VCaP (cell line): ENCODE measurements at regions not wholly inside any gene's neighbourhood (a gene's known extent, or its start where the extent isn't known, plus 50 kb on each side); places are given as distances from the start of the nearest gene placed in this dataset.

Source experiments
- H3K27ac ChIP-seq: fragments of 450-650 bp; 2 replicates; pipeline ENCODE4 v1.5.1; 2017
- TF ChIP-seq, protein P1 (sequence below): fragments of 450-650 bp; conservative IDR thresholded peaks from 2 replicates; pipeline ENCODE4 v1.5.1; 2017; ENCODE audit warnings: mild to moderate bottlenecking, moderate library complexity

DNA sequence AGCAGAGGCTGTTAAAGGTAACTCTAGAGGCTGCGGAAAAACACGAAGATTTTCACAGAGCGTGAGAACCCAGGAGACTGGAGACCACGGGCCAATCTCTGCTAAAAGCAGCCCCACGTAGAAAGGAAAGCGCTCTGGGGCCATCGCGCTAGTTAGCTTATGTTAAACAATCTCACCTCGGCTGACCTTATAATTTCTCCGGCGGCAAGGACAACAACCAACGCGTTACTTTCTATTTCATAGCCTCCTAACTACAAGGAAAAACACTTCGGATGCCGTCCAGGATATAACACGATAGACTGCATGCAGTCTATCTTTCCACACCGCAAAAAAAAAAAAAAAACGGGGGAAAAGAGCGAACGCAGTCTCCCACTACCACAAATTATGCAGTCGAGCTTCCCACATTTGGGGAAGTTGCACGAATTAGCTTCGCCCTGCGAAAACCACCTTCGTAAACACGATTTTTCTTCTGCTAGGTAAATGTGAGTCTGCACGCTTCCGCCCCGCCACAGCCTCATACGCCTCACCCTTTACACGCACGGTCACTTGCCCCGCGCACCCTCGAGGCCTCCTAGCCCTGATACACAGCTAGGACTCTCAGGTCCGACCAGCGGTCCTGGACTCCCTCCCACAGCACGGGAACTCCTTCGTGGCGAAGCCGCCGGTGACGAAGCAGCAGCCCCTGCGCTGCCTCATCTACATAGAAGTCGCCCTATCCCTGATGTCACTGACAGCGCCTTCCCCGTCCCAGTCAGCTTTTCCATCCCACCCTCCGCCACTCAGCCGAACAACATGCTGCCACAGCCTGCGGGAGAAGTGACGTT lies 87.8 kb downstream of the PRKAB2 start:
- no peak overlapping the region for H3K27ac ChIP-seq
- TF ChIP-seq, protein P1, sequence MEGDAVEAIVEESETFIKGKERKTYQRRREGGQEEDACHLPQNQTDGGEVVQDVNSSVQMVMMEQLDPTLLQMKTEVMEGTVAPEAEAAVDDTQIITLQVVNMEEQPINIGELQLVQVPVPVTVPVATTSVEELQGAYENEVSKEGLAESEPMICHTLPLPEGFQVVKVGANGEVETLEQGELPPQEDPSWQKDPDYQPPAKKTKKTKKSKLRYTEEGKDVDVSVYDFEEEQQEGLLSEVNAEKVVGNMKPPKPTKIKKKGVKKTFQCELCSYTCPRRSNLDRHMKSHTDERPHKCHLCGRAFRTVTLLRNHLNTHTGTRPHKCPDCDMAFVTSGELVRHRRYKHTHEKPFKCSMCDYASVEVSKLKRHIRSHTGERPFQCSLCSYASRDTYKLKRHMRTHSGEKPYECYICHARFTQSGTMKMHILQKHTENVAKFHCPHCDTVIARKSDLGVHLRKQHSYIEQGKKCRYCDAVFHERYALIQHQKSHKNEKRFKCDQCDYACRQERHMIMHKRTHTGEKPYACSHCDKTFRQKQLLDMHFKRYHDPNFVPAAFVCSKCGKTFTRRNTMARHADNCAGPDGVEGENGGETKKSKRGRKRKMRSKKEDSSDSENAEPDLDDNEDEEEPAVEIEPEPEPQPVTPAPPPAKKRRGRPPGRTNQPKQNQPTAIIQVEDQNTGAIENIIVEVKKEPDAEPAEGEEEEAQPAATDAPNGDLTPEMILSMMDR, result no peak

DNA sequence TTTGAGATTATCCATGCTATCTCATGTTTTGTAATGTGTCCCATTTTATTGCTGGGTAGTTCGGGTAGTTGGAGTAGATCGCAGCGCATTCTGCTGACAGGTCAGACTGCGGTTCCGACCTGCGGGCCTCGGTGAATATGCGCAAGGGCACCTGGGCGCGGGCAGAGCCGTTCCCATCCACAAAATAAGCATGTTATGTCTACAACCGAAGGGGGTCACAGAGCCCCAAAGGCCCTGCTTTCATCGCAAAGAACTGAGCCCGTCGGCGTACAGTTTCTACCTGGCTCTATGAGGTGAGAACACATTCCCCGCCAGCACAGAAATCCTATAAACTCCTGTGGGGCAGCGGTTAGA lies 88.4 kb downstream of the PRKAB2 start:
- no peak overlapping the region for H3K27ac ChIP-seq
- TF ChIP-seq, protein P1, result no peak

GRCh38 chr1:147080671-147081394 lies 91.4 kb downstream of the PRKAB2 start:
- no peak overlapping the region for H3K27ac ChIP-seq
- TF ChIP-seq, protein P1, result no peak

DNA sequence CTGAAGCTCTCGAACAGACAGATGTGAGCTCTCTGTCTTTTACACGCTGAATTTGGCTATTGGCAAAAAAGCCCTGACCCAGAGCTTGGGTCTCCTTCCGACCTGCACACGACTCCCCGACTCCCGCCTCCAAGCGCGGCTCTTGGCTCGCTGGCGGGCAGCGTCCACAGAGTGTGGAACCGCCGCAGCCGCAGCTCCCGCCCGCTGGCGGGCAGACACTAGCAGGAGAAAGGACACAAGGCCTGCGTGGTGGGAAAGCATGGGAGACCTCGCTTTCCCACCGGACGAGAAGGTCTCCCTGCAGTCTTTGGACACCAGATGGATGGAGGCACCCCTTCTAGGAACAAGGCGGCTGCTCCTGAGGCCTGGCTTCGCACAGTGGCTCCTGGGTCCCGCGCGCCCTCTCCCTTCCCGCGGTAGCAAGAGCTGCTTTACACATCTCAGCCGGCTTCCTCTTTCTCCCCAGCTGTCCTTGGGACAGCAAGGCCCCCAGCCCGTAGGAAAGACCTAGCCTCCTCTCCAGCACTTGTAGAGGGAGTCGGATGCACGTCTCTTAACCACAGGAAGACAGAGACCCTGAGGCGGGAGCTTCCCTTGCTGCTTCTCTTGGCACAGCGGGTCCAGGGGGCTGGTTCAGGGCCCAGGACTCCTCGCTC lies 92.1 kb downstream of the PRKAB2 start:
- TF ChIP-seq, protein P1, result no peak
- no peak overlapping the region for H3K27ac ChIP-seq

GRCh38 chr1:147079400-147080005 lies 92.8 kb downstream of the PRKAB2 start:
- TF ChIP-seq, protein P1, result no peak
- no peak overlapping the region for H3K27ac ChIP-seq

GRCh38 chr1:147078606-147079399 lies 93.5 kb downstream of the PRKAB2 start:
- no peak overlapping the region for H3K27ac ChIP-seq
- TF ChIP-seq, protein P1, result no peak
